OCI-LY3 (cell line): ENCODE measurements at regions not wholly inside any gene's neighbourhood (a gene's known extent, or its start where the extent isn't known, plus 50 kb on each side); places are given as distances from the start of the nearest gene placed in this dataset.

Experiments
- CTCF ChIP-seq: fragments of 200-600, 300-600 bp; sonication (generic); IDR thresholded peaks from 2 replicates; pipeline ENCODE4 v1.5.1; 2014; ENCODE audit warnings: antibody characterized with exemption, low read length, low read depth
- EZH2phosphoT487 ChIP-seq: fragments of 200-600 bp; shearing (Covaris generic); IDR thresholded peaks from 2 replicates; pipeline ENCODE4 v1.6.1; 2018; ENCODE audit warnings: antibody characterized with exemption, mixed run types, low read depth

GRCh38 chr15:81502439-81502838 is 128.4 kb upstream of the TMC3 start:
- TF ChIP-seq CTCF, result no peak
- no peak for TF ChIP-seq EZH2phosphoT487
